WTC11 (cell line): ENCODE measurements at regions not wholly inside any gene's neighbourhood (a gene's known extent, or its start where the extent isn't known, plus 50 kb on each side); places are given as distances from the start of the nearest gene placed in this dataset.

Experiments
- ATAC-seq: fragments of 200-7000 bp; cut with Tn5 transposase; 2 replicates; pipeline ENCODE4 v1.10.0; 2021; ENCODE audit warnings: mild to moderate bottlenecking, moderate library complexity
- CTCF ChIA-PET: fragments of 300-600 bp; sonication (Branson Sonifier 250); formaldehyde crosslinking; loops from one replicate; lab custom pipeline; 2021; ENCODE audit warnings: antibody characterized with exemption; lab: Charles Lee
- POLR2A ChIA-PET: fragments of 350-600 bp; sonication (Branson Sonifier 250); formaldehyde crosslinking; loops from one replicate; lab custom pipeline; 2021; ENCODE audit warnings: antibody characterized with exemption; lab: Charles Lee
- DNase-seq: peaks from one replicate; pipeline ENCODE4 v3.0.0; 2021; ENCODE audit warnings: low spot score
- H3K27ac Mint-ChIP-seq: 2 replicates; pipeline ENCODE4 v1.8.0; 2021; ENCODE audit warnings: mixed read lengths
- H3K27me3 Mint-ChIP-seq: 2 replicates; pipeline ENCODE4 v1.8.0; 2021; ENCODE audit warnings: low read depth, mild to moderate bottlenecking, moderate library complexity, mixed read lengths
- H3K36me3 Mint-ChIP-seq: 2 replicates; pipeline ENCODE4 v1.8.0; 2021; ENCODE audit warnings: mixed read lengths
- H3K4me1 Mint-ChIP-seq: 2 replicates; pipeline ENCODE4 v1.8.0; 2022; ENCODE audit warnings: mixed read lengths
- H3K4me3 Mint-ChIP-seq: 2 replicates; pipeline ENCODE4 v1.8.0; 2021; ENCODE audit warnings: mild to moderate bottlenecking, moderate library complexity, mixed read lengths
- H3K9me3 Mint-ChIP-seq: 2 replicates; pipeline ENCODE4 v1.8.0; 2021; ENCODE audit warnings: mixed read lengths
- AFF4 ChIP-seq: sonication (generic); formaldehyde crosslinking; IDR thresholded peaks from 2 replicates; pipeline ENCODE4 v1.8.1; 2023; ENCODE audit warnings: mild to moderate bottlenecking, missing genetic modification reagents, borderline replicate concordance
- ATF3 ChIP-seq: sonication (generic); formaldehyde crosslinking; conservative IDR thresholded peaks from 2 replicates; pipeline ENCODE4 v1.8.1; 2022; ENCODE audit warnings: mild to moderate bottlenecking, missing genetic modification reagents
- CBFB ChIP-seq: sonication (generic); formaldehyde crosslinking; IDR thresholded peaks from 2 replicates; pipeline ENCODE4 v1.8.1; 2022; ENCODE audit warnings: mild to moderate bottlenecking, low read depth, missing genetic modification reagents
- E2F4 ChIP-seq: sonication (generic); formaldehyde crosslinking; IDR thresholded peaks from 2 replicates; pipeline ENCODE4 v1.8.1; 2022; ENCODE audit warnings: low read depth, mild to moderate bottlenecking, moderate library complexity, missing genetic modification reagents, borderline replicate concordance
- ERG ChIP-seq: fragments of 250-450 bp; sonication (Bioruptor Pico); IDR thresholded peaks from 2 replicates; pipeline ENCODE4 v1.8.0; 2021; ENCODE audit warnings: mild to moderate bottlenecking
- GTF2I ChIP-seq: fragments of 250-450 bp; sonication (Bioruptor Pico); conservative IDR thresholded peaks from 2 replicates; pipeline ENCODE4 v1.4.0; 2021; ENCODE audit warnings: mild to moderate bottlenecking
- IRF1 ChIP-seq: sonication (generic); formaldehyde crosslinking; IDR thresholded peaks from 2 replicates; pipeline ENCODE4 v1.8.0; 2023; ENCODE audit warnings: missing genetic modification reagents
- JAZF1 ChIP-seq: fragments of 250-450 bp; sonication (Bioruptor Pico); IDR thresholded peaks from 2 replicates; pipeline ENCODE4 v1.9.0; 2021; ENCODE audit warnings: moderate library complexity, mild to moderate bottlenecking, inconsistent platforms
- KAT7 ChIP-seq: sonication (generic); formaldehyde crosslinking; IDR thresholded peaks from 2 replicates; pipeline ENCODE4 v1.8.1; 2023; ENCODE audit warnings: missing genetic modification reagents, mild to moderate bottlenecking, borderline replicate concordance
- MAX ChIP-seq: sonication (generic); formaldehyde crosslinking; IDR thresholded peaks from 2 replicates; pipeline ENCODE4 v1.8.0; 2022; ENCODE audit warnings: mild to moderate bottlenecking, missing genetic modification reagents
- MLX ChIP-seq: sonication (generic); formaldehyde crosslinking; IDR thresholded peaks from 2 replicates; pipeline ENCODE4 v1.8.1; 2023; ENCODE audit warnings: mild to moderate bottlenecking, missing genetic modification reagents, moderate library complexity
- NR2C2 ChIP-seq: sonication (generic); formaldehyde crosslinking; IDR thresholded peaks from 2 replicates; pipeline ENCODE4 v1.8.0; 2022; ENCODE audit warnings: mild to moderate bottlenecking, missing genetic modification reagents
- SP1 ChIP-seq: sonication (generic); formaldehyde crosslinking; conservative IDR thresholded peaks from 2 replicates; pipeline ENCODE4 v1.8.1; 2022; ENCODE audit warnings: missing genetic modification reagents
- USF2 ChIP-seq: sonication (generic); formaldehyde crosslinking; IDR thresholded peaks from 2 replicates; pipeline ENCODE4 v1.8.1; 2023; ENCODE audit warnings: mild to moderate bottlenecking, missing genetic modification reagents, moderate library complexity
- ZNF219 ChIP-seq: sonication (generic); formaldehyde crosslinking; IDR thresholded peaks from 2 replicates; pipeline ENCODE4 v1.8.0; 2023; ENCODE audit warnings: missing genetic modification reagents, mild to moderate bottlenecking, borderline replicate concordance
- ZNF396 ChIP-seq: fragments of 250-450 bp; sonication (Bioruptor Pico); IDR thresholded peaks from 2 replicates; pipeline ENCODE4 v1.8.0; 2021; ENCODE audit warnings: mild to moderate bottlenecking, moderate library complexity, borderline replicate concordance
- ZNF423 ChIP-seq: fragments of 250-450 bp; sonication (Bioruptor Pico); IDR thresholded peaks from 2 replicates; pipeline ENCODE4 v2.1.2; 2022; ENCODE audit warnings: mild to moderate bottlenecking, moderate library complexity
- ZNF671 ChIP-seq: fragments of 250-450 bp; sonication (Bioruptor Pico); IDR thresholded peaks from 2 replicates; pipeline ENCODE4 v1.8.0; 2021; ENCODE audit warnings: mild to moderate bottlenecking
- ZSCAN18 ChIP-seq: fragments of 250-450 bp; sonication (Bioruptor Pico); IDR thresholded peaks from 2 replicates; pipeline ENCODE4 v2.1.2; 2022; ENCODE audit warnings: mild to moderate bottlenecking, moderate library complexity

GRCh38 chr4:187157380-187157958, 433.8 kb upstream of the FAT1 start (continued):
- TF ChIP-seq ZSCAN18 (CRISPR knock-in tag) (no peak), ZNF219 (CRISPR knock-in tag) (no peak), NR2C2 (CRISPR knock-in tag) (no peak), KAT7 (no peak), AFF4 (CRISPR knock-in tag) (no peak), USF2 (CRISPR knock-in tag) (no peak), IRF1 (CRISPR knock-in tag) (no peak), ZNF396 (CRISPR knock-in tag) (no peak), ERG (no peak), GTF2I (no peak), SP1 (no peak), MAX (CRISPR knock-in tag) (no peak), JAZF1 (CRISPR knock-in tag) (no peak), CBFB (no peak)

GRCh38 chr4:187158003-187158402, 434.3 kb upstream of the FAT1 start:
- H3K36me3 Mint-ChIP-seq, result peaks cover 17% of the 10 kb centered on the region
- no peaks in the 10 kb centered on the region for H3K4me1 Mint-ChIP-seq
- peaks cover 35% of the 10 kb centered on the region for H3K9me3 Mint-ChIP-seq
- no peak overlapping the region for H3K4me3 Mint-ChIP-seq
- ATAC-seq (no peak), DNase-seq (no peak)
- H3K27me3 Mint-ChIP-seq, result no peaks in the 10 kb centered on the region
- no peak for TF ChIP-seq E2F4 (CRISPR knock-in tag)
- TF ChIP-seq ZNF671 (CRISPR knock-in tag), result no peak
- no peak for TF ChIP-seq MLX (CRISPR knock-in tag)
- TF ChIP-seq ATF3 (CRISPR knock-in tag), result no peak
- TF ChIP-seq ZNF423 (CRISPR knock-in tag), result no peak
- TF ChIP-seq ZSCAN18 (CRISPR knock-in tag), result no peak
- CTCF ChIA-PET, result no interaction called here
- POLR2A ChIA-PET, result no interaction called here
- H3K27ac Mint-ChIP-seq, result no peak overlapping the region
